ENCODE measurements at regions not wholly inside any gene's neighbourhood (a gene's known extent, or its start where the extent isn't known, plus 50 kb on each side); places are given as distances from the start of the nearest gene placed in this dataset.

GRCh38 chr5:61245486-61245885, 83.2 kb upstream of the SMIM15 start:
- intact Hi-C loops (cut with DNase I; ENCODE audit: low total_unique reads) = no loop called here
- WGBS, 2 donors = 30 to 38% methylated on average over 4 of the region's 4 CpGs

GRCh38 chr5:61245936-61246335, 83.7 kb upstream of the SMIM15 start:
- WGBS, 2 donors = 36 to 44% methylated on average over 9 of the region's 9 CpGs
- intact Hi-C loops (cut with DNase I; ENCODE audit: low total_unique reads) = no loop called here
- TF ChIP-seq POLR2A (IDR thresholded peaks at IDR 0.05) (no peak), CTCF (IDR thresholded peaks at IDR 0.05) (no peak)
- Histone ChIP-seq H3K27ac (no peak overlapping the region), H3K4me1 (no peaks in the 10 kb centered on the region), H3K27me3 (no peaks in the 10 kb centered on the region), H3K4me3 (no peak overlapping the region), H3K36me3 (ENCODE audit: low read depth, missing control alignments) (no peaks in the 10 kb centered on the region), H3K9me3 (no peaks in the 10 kb centered on the region)
- DNase-seq = no peak

More at GRCh38 chr5:61245486-61245885, 83.2 kb upstream of the SMIM15 start:
- no peaks in the 10 kb centered on the region for H3K27me3 ChIP-seq
- H3K27ac ChIP-seq = no peak overlapping the region
- DNase-seq = no peak
- no peaks in the 10 kb centered on the region for H3K4me1 ChIP-seq
- no peaks in the 10 kb centered on the region for H3K9me3 ChIP-seq
- H3K4me3 ChIP-seq = no peak overlapping the region
- TF ChIP-seq POLR2A (IDR thresholded peaks at IDR 0.05) (no peak), CTCF (IDR thresholded peaks at IDR 0.05) (no peak)
- no peaks in the 10 kb centered on the region for H3K36me3 ChIP-seq (ENCODE audit: low read depth, missing control alignments)

- Histone ChIP-seq H3K4me3 (no peak overlapping the region), H3K27me3 (no peaks in the 10 kb centered on the region), H3K4me1 (no peaks in the 10 kb centered on the region), H3K36me3 (ENCODE audit: low read depth, missing control alignments) (no peaks in the 10 kb centered on the region), H3K27ac (no peak overlapping the region), H3K9me3 (no peaks in the 10 kb centered on the region)
- WGBS, 2 donors = 86 to 87% methylated on average over 6 of the region's 6 CpGs
- intact Hi-C loops (cut with DNase I; ENCODE audit: low total_unique reads) = no loop called here
- no peak for DNase-seq
- TF ChIP-seq CTCF (IDR thresholded peaks at IDR 0.05) (no peak), POLR2A (IDR thresholded peaks at IDR 0.05) (no peak)
Measured at GRCh38 chr5:61246768-61247307, 84.6 kb upstream of the SMIM15 start.

- Histone ChIP-seq H3K4me3 (no peak overlapping the region), H3K27ac (no peak overlapping the region), H3K4me1 (no peaks in the 10 kb centered on the region), H3K36me3 (ENCODE audit: low read depth, missing control alignments) (no peaks in the 10 kb centered on the region), H3K27me3 (no peaks in the 10 kb centered on the region), H3K9me3 (no peaks in the 10 kb centered on the region)
- DNase-seq = no peak
- TF ChIP-seq CTCF (IDR thresholded peaks at IDR 0.05) (no peak), POLR2A (IDR thresholded peaks at IDR 0.05) (no peak)
- intact Hi-C loops (cut with DNase I; ENCODE audit: low total_unique reads) = no loop called here
- 51 to 54% methylated on average over 11 of the region's 11 CpGs for WGBS, 2 donors
Measured at GRCh38 chr5:61251874-61252642, 80.0 kb upstream of the ZSWIM6 start.

GRCh38 chr5:61252643-61252925, 79.5 kb upstream of the ZSWIM6 start:
- no peak overlapping the region for H3K4me3 ChIP-seq
- DNase-seq = no peak
- WGBS, 2 donors = 46 to 58% methylated on average over 7 of the region's 7 CpGs
- no peaks in the 10 kb centered on the region for H3K27me3 ChIP-seq
- no peaks in the 10 kb centered on the region for H3K9me3 ChIP-seq
- intact Hi-C loops (cut with DNase I; ENCODE audit: low total_unique reads) = no loop called here
- TF ChIP-seq CTCF (IDR thresholded peaks at IDR 0.05) (no peak), POLR2A (IDR thresholded peaks at IDR 0.05) (no peak)
- no peak overlapping the region for H3K27ac ChIP-seq
- no peaks in the 10 kb centered on the region for H3K36me3 ChIP-seq (ENCODE audit: low read depth, missing control alignments)
- no peaks in the 10 kb centered on the region for H3K4me1 ChIP-seq
